GM18517 (cell line): ENCODE measurements at regions not wholly inside any gene's neighbourhood (a gene's known extent, or its start where the extent isn't known, plus 50 kb on each side); places are given as distances from the start of the nearest gene placed in this dataset.

Source experiments
- ATAC-seq: cut with Tn5 transposase; IDR thresholded peaks from one replicate; pipeline ENCODE4 v1.9.1; 2021; ENCODE audit warnings: mild to moderate bottlenecking, moderate library complexity; ENCODE audit not compliant: unreplicated experiment

DNA sequence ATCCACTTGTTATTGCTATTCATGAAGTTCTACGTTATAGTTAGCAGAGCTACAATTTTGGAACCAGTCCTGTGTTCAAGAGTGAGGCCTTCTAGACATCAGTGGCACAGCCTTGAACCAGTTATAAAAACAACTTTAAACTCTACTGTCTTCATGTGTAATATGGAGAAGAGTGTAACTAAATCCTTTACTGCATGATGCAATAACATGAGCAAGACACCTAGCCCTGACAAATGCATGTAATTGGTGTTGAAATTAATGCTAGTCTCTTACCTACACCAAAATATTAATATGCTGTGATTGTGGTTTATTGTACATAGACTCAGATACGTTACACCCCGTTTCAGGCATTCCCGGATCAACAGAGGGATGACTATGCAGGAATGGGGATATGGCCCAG, 654.6 kb downstream of the IRX1 start:
- no peak for ATAC-seq

DNA sequence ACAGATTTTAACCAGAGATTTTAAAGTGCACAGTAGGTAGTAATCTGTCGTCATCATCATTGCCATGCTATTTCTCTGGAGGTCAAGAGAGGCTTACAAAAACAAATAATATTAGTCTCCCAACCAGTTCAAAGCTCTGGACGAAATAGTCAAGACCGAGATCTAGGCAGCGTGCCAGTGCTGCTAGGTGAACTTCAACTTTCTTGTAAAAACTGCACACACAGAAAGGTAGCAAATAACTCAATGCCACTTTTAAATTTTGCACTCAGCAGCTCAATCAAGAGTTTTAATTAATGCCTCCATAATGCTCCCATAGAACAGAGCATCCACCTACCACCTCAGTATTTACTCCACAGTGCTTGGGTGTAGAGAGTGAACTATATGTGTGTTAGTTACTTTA, 656.8 kb downstream of the IRX1 start:
- no peak for ATAC-seq

DNA sequence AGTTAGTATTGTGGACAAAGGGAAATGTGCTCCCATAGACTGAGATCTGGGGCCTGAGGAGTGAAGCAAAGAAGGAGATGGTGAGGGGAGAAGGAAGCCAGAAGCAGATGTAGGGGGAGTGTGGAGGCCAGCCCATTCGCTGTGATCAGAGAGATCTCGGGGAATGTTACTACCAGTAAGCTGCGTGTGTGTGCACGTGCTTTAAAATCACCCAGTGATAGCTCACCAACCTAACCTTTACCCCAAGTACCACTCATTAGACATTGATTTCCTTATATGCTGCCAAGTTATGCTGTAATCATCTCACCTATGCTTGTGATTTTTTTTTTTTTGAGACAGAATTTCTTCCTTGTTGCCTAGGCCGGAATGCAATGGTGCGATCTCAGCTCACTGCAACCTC, 659.1 kb downstream of the IRX1 start:
- no peak for ATAC-seq

DNA sequence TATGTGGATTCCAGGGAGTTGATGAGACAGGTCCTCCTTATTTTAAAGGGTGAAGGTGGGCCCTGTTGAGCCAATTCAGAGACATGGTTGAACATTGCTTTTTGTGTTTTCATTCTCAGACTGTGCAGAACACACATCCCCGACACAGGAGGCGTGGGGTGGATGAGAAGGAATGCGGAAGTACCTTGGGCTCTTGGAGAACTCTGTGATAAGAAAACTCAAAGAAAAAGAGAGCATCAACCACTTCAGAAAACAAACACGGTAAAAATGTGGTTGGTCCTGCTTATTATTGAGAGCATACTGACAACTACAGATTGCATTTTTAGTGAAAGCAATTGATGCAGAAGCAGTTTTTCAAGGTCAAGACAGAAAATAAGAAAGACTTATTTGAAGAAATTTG, 659.8 kb downstream of the IRX1 start:
- ATAC-seq = no peak

DNA sequence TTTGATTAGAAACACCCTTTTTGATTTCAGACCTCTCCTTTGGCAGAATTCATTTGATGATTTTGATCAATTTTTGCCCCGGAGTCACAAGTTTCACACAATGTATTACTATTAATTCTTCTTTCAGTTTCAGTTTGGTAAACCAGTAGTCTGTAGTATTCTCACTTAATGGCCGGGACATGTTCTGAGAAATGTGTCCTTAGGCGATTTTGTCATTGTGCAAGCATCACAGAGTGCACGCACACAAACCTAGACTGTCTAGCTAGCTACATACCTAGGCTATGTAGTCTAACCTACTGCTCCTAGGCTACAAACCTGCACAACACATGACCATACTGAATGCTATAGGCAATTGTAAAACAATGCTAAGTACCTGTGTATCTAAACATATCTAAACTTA, 662.5 kb downstream of the IRX1 start:
- ATAC-seq = no peak

DNA sequence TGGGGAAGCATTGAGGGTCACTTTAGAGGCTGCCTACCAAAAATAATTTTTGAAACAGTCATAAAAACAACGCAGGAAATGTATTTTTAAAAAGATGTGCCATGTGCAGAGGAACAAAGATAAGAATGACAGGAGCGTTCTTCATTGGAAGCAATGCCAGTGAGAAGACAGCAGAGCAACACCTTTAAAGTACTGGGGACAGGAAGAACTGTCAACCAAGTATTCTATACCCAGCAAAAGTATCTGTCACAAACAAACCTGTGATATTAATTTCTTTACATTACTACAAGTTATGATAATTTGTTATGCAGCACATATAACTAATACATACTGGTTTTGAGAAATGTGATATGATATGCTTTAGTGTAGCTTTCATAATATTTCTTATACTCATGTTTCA, 675.6 kb downstream of the IRX1 start:
- ATAC-seq = no peak

DNA sequence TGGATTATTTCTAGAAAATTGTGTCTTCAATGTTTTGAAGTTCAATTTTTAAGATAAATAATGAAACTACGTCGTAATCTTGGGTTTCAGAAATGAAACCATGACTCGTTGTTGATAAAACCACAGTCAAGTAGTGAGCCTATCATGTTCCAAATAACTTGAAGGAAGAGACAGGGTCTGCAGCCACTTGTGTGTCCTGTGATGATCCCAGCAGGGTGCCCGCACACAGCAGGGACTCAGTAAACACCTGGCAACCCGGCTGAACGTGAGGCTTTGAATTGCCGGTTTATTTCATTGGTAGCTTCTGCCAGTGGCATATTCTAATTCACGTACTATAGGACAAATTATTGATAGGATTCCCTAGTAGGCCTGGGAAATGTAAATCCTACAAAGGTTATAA, 679.6 kb downstream of the IRX1 start:
- no peak for ATAC-seq

DNA sequence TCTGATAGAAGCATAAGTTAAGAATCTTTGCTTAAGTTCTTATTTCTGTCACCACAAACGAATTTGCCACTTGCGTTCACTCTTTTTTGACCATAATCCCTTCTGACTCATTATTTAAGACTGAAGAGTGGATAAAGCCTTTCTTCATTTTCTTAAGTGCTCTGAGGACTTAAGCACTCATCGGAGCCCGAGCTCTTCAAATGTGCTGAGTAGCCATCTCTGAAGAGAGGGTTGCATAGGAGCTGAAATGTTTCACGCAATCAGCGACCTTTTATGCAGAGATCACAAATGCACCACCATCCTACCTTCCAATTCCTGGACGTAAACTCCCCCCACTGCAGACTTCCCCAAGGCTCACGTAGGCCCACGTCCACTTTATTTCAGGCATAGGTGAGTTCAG, 699.2 kb downstream of the IRX1 start:
- no peak for ATAC-seq

DNA sequence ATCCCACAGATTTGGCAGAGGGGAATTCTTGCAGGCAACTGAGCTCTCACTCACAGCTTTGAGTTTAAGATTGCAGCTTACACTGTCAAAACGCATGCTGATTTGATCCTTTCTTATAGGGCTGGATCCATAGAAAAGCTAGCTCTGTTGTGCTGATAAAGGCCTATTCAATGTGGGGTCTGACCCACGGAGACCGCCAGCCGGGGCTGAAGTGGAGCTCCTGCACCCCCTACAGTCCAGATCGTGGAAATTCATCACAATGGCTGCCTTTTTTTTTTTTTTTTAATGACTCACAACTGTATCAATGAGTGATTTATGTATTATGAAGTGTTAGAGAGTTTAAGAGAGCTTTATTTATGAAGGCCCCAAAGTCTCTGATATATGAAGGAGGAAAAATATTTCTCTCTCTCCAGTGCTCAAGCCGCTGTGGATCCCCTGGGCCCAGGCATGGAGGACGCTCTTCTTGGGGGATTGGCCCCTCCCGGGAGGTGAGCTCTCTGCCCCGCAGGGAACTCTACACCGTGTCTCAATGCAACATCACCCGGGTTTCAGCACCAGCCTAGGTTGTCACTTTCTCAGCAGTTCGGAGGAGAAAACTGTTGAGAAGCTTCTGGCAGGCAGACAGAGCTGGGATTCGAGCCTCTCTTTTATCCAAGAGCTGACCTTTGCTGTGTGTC, 700.2 kb downstream of the IRX1 start:
- ATAC-seq = no peak

DNA sequence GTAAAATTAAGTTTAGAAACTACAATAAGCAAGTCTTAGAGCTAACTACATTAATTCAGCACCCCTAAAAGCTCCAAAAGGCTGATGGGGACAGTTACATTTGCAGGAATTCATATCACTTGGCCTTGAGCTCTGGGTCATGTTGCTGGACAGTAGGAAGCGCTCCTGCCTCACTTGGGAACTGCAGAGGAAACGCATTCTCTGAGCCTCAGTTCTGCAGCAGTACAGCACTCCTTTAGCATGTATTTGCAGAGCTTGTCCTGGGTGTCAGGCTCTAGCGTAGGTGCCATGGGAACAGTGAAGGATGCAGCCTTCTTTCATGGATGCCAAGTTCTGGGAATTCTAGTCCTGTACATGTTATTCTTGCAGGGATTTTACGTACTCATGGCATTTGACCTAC, 710.4 kb downstream of the IRX1 start:
- no peak for ATAC-seq

DNA sequence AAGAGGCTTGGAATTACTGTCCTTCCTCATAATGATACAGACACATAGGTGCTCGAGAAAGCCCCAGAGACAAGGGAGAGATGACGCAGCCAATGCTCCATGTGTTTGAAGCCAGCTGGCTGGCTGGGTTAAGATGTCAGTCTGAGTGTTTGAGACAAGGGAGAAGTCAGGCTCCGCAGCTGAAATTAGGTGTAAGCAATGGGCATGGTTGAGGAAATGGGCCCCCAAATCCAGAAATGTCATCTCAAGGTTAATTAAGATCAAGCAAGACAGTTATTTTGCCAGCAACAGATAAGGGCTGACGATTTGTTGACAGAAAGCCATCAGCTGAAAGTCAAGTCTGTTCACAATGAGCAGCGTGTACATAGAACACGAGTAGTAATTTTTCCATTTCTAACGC, 713.4 kb downstream of the IRX1 start:
- ATAC-seq = no peak

DNA sequence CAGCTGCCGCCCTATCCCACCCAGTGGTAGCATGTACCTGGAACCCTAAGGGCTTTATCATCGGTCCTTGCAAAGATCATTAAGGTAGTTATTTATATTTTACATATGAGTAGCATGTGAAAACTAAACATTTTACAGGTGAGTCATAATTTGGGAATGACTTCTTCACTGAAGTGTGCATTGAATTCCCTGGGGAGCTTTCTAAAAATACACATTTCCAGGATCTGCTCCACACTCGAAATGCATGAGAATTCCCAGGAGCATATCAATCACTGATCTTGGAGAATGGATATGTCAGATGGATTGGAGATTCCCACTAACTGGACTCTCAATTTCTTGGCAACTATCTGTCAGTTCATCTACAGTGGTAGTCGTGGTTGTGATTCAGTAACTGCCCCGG, 717.5 kb downstream of the IRX1 start:
- no peak for ATAC-seq

DNA sequence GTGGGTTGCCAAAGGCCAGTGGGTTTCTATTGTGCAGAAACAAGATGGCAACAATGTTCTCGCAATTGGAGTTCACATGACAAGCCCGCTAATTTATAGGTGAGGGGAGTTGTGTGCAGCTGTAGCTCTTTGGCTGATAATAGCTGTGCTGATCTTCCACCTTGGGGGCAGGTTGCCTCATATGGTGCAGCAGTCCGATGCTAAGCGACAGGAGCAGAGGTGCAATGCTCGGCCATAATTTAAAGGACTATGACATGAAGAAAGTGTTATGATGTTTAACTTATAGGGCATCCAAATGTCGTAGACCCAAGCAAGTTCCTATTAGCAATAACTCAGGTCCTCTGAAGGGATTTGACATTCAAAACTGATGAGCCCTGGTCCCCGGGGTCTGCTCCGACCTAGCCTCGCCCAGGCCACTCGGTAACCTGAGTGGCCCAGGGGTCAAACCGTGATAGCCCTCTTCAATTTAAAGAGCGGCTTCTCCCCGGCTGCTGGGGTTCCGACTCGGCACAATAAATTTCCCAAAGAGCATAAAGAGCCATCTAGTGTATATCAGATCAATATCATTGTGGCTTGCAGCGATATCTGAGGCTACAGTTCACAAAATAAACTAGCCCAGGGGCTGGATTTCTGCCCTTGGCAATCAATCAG, 724.0 kb downstream of the IRX1 start:
- no peak for ATAC-seq

DNA sequence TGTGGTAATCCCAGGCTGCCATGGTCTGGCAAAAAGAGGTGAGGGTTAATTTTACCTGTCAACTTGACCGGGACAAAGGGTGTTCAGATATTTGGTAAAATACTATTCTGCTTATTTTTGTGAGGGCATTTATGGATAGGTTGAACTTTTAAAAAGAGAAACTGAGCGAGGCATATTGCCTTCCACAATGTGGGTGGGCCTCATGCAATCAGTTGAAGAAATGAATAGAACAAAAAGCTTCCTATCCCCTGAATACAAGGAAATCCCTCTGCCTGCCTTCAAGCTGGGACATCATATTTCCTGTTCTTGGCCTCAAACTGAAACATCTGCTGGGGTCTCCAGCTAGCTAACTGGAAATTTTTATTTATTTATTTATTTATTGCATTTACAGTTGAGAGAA, 734.7 kb downstream of the IRX1 start:
- no peak for ATAC-seq

DNA sequence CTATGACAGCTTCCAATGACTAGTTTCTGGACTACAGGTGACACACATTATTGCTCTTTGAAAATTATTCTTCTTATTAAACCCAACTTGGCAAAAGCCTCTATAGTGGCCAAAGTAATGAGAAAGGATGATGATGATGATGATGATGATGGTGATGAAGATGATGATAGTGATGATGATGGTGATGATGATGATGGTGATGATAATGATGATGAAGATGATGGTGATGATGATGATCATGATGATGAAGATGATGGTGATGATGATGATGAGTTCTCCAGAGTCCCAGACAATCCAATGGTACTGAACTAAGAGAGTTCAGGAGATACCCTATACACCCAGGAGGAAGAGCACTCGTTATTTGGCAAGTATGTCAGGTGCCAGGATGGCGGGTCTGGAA, 739.4 kb downstream of the IRX1 start:
- ATAC-seq = no peak

DNA sequence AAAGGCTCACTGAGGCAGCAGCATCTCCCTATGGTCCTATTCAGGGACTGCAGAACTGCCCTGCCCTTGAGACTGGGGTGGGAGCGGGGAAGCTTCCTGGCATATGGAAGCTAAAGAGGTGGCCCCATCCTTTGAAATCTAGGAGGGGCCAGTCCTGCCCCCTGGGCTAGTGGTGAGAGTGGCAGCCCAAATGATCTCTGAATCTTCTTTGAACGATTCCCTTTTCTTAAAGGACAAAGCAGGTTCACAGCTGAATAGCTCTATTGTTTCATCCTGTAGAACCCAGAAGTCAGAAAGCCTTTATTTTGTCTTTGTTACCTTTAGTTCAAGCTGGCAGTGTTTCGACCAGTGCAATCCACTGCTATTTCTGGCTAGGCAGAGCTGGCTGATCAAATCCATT, 741.9 kb downstream of the IRX1 start:
- no peak for ATAC-seq

DNA sequence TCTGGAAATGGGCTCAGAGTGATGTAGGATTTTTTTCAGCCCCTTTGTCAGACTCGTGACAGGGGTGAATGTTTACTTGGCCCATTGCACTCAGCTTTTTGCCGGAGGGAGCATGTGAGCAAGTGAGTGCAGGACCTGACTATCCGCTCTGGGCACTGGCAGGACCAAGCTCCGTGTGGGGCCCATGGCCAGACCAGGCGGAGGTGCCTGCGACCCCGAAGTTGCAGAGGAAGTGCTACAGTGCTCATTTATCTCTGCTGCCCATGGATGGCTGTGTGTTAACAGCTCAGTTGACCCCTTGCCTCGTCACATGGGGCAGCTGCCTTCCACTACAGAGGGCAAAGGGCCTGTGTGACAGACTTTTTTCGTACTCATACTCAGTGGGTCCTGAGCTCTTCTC, 744.3 kb downstream of the IRX1 start:
- no peak for ATAC-seq

DNA sequence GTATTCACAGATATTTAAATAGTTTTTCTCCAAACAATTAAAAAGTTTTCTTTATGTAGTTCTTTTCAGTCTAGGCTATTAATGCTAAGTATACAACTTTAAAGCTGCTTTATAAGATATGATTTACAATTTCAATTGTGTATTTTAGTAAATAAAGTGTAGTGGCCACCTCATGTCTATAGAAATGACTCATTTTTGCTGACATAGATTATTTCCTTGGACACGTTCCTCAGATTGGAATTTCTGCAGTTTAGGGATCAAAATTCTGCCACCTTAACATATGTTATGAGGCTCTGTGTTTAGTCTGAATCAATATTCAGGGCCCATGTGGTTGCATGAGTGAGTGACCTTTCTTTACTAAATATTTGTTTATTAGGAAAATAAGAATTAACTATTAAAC, 750.2 kb downstream of the IRX1 start:
- ATAC-seq = no peak

DNA sequence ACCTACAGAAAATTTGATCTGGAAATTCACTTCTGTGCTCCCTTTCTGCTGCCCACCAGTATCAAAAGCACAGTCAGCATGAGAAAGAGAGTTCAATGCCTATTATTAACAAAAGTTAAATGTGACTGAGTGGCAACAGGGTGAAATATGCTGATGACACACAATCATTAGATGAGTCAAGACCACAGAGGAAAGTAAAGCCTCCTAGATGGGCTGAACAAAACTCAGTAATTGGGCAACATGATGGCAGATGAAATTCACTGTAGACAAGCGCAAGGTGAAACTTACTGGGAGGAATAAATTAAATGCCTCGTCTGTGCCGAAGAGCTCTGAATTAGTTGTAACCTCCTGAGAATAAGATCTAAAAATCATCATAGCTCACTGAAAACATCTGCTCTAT, 752.8 kb downstream of the IRX1 start:
- ATAC-seq = no peak

DNA sequence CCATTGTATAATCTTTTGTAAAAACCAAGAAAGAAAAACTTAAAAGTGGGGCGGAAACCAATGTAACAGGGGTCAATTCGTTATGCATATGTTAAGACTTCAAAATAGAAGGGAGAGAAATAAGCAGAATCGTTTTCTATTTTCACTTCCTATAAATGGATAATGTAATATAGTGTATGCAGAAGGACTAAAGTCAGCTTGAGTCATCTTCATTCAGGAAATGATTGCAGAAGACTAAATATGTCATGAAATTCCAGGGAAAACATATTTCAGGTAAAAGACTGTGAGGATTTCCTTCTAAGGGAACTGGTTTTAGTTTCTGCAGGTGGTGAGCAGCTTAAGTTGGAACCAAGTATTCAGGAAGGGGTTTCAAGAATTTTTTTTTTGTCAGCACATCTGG, 753.3 kb downstream of the IRX1 start:
- no peak for ATAC-seq

DNA sequence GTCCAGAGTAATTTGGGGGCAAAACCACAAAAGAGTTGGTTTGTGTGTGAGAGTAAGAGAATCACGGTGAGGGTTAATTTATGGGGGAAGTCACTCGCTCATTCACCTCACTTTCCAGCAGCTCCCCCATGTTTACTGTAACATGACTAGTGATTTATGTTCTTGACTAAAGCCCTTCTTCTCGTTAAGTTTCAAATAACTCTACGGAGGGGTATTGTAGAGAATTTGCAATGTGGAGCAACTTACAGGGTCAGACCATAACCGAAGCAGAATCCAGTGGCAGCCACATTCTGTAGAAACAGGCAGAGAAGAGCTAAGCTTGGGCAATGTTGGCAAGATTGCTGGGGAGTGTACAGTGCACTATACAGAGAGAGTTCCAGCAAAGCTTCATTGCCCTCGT, 760.6 kb downstream of the IRX1 start:
- ATAC-seq = no peak

DNA sequence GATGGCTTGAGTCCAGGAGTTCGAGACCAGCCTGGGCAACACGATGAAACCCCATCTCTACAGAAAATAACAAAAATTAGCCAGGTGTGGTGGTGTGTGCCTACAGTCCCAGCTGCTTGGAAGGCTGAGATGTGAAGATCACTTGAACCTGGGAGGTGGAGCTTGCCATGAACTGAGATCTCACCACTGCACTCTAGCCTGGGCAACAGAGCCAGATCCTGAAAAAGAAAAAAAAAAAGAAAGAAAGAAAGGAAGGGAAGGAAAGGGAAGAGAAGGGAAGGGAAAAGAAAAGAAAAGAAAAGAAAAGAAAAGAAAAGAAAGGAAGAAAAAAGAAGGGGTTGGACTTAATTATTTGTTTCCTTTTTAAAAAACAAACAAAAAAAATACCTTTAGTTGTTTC, 764.2 kb downstream of the IRX1 start:
- no peak for ATAC-seq

DNA sequence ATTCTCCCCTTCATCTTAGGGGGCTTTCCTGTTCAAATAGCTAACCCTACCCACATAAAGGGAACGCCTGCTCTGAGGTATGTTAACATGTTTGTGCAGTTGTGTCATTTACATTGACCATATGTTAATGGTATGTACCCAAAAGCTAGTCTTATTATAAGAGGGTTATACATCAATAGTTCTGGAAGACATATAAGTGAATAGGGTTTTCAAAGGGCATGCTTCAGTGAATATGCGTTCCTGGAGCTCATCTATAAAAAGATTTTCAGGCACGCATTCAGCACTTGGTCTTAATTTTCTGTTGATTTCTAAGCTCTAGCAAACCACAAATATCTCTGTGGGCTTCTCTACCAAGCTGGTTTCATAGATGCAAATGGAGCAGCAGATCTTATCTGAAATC, 766.1 kb downstream of the IRX1 start:
- ATAC-seq = no peak
